Endodermal cell (in vitro differentiated cells): ENCODE measurements at regions not wholly inside any gene's neighbourhood (a gene's known extent, or its start where the extent isn't known, plus 50 kb on each side); places are given as distances from the start of the nearest gene placed in this dataset.
"Not testable (repeated sequence)": the region's sequence is repeated elsewhere in the genome, so short reads cannot be mapped to it uniquely, and the experiment has no call there.

Source experiments
- DNase-seq: peaks from one replicate; pipeline ENCODE4 v3.0.0-alpha.2; 2017
- H3K27ac ChIP-seq: 2 replicates; pipeline ENCODE4 v1.5.1; 2013; ENCODE audit warnings: mild to moderate bottlenecking, low read depth, low read length, moderate library complexity
- H3K27me3 ChIP-seq: 2 replicates; pipeline ENCODE4 v1.6.1; 2013; ENCODE audit warnings: mild to moderate bottlenecking, low read length, moderate library complexity; ENCODE audit not compliant: insufficient read depth, control insufficient read depth, poor library complexity, severe bottlenecking
- H3K36me3 ChIP-seq: 2 replicates; pipeline ENCODE4 v1.7.0; 2013; ENCODE audit warnings: mild to moderate bottlenecking, low read length, moderate library complexity; ENCODE audit not compliant: control insufficient read depth, insufficient read depth
- H3K4me1 ChIP-seq: one replicate; pipeline ENCODE4 v1.7.0; 2013; ENCODE audit warnings: low read length; ENCODE audit not compliant: control insufficient read depth, insufficient read depth
- H3K4me3 ChIP-seq: 2 replicates; pipeline ENCODE4 v1.5.1; 2013; ENCODE audit warnings: mild to moderate bottlenecking, low read length, moderate library complexity
- H3K9ac ChIP-seq: 2 replicates; pipeline ENCODE4 v1.6.1; 2013; ENCODE audit warnings: mild to moderate bottlenecking, low read length, moderate library complexity; ENCODE audit not compliant: poor library complexity, severe bottlenecking; ENCODE audit errors: extremely low read depth
- H3K9me3 ChIP-seq: 2 replicates; pipeline ENCODE4 v1.6.1; 2013; ENCODE audit warnings: mild to moderate bottlenecking, low read length, moderate library complexity; ENCODE audit not compliant: control insufficient read depth
- H3K27ac Mint-ChIP-seq: 2 replicates; pipeline ENCODE4 v1.8.0; 2020; ENCODE audit warnings: mixed read lengths
- H3K27me3 Mint-ChIP-seq: 2 replicates; pipeline ENCODE4 v1.8.0; 2021; ENCODE audit warnings: mild to moderate bottlenecking, mixed read lengths; ENCODE audit not compliant: insufficient read depth
- H3K36me3 Mint-ChIP-seq: 2 replicates; pipeline ENCODE4 v1.8.0; 2020; ENCODE audit warnings: low read depth, mixed read lengths
- H3K4me1 Mint-ChIP-seq: 2 replicates; pipeline ENCODE4 v1.8.0; 2020; ENCODE audit warnings: mixed read lengths
- H3K4me3 Mint-ChIP-seq: 2 replicates; pipeline ENCODE4 v1.8.0; 2020; ENCODE audit warnings: mild to moderate bottlenecking, moderate library complexity, mixed read lengths
- H3K9me3 Mint-ChIP-seq: 2 replicates; pipeline ENCODE4 v1.8.0; 2020; ENCODE audit warnings: mild to moderate bottlenecking, mixed read lengths
- CTCF ChIP-seq: fragments of 200-600 bp; sonication (generic); conservative IDR thresholded peaks from 2 replicates; pipeline ENCODE4 v1.5.0; 2021; ENCODE audit warnings: antibody characterized with exemption, mild to moderate bottlenecking
- WGBS, 2 experiments: methylation state at CpG; one replicate each; pipeline versions ENCODE4 v1.1.5 to v1.1.7; 2013; ENCODE audit warnings: missing lambda C conversion rate in 2 of 2, mixed read lengths in 1 of 2; ENCODE audit not compliant: insufficient coverage in 1 of 2, insufficient read length in 1 of 2; 5-methylcytosine and 5-hydroxymethylcytosine counted together

GRCh38 chr14:106547735-106548434, 1021.5 kb downstream of the TMEM121 start:
- no peak overlapping the region for H3K9ac ChIP-seq
- H3K27me3 ChIP-seq: no peaks in the 10 kb centered on the region
- DNase-seq: no peak
- no peaks in the 10 kb centered on the region for H3K36me3 ChIP-seq
- no peaks in the 10 kb centered on the region for H3K4me1 ChIP-seq
- H3K4me3 ChIP-seq: peak overlapping the region; percentile 28
- no peak for TF ChIP-seq CTCF
- no peak overlapping the region for H3K4me3 Mint-ChIP-seq
- H3K27ac ChIP-seq: no peak overlapping the region
- H3K4me1 Mint-ChIP-seq: no peaks in the 10 kb centered on the region
- 56 to 69% methylated on average over 2 to 3 of the region's 3 CpGs for WGBS, 2 experiments
- no peak overlapping the region for H3K27ac Mint-ChIP-seq
- H3K27me3 Mint-ChIP-seq: no peaks in the 10 kb centered on the region
- peaks cover 79% of the 10 kb centered on the region for H3K9me3 Mint-ChIP-seq
- peaks cover 80% of the 10 kb centered on the region for H3K9me3 ChIP-seq
- no peaks in the 10 kb centered on the region for H3K36me3 Mint-ChIP-seq

GRCh38 chr14:106549064-106549463, 1022.7 kb downstream of the TMEM121 start:
- peaks cover 88% of the 10 kb centered on the region for H3K9me3 ChIP-seq
- no peak overlapping the region for H3K27ac ChIP-seq
- Mint-ChIP-seq H3K36me3 (no peaks in the 10 kb centered on the region), H3K4me3 (no peak overlapping the region), H3K27ac (no peak overlapping the region), H3K27me3 (no peaks in the 10 kb centered on the region), H3K9me3 (peaks cover 81% of the 10 kb centered on the region), H3K4me1 (no peaks in the 10 kb centered on the region)
- H3K4me3 ChIP-seq: no peak overlapping the region
- DNase-seq: no peak
- H3K4me1 ChIP-seq: no peaks in the 10 kb centered on the region
- H3K27me3 ChIP-seq: no peaks in the 10 kb centered on the region
- no peaks in the 10 kb centered on the region for H3K36me3 ChIP-seq
- WGBS, 2 experiments: 100% methylated on average over 1 of the region's 1 CpG; no CpG with 5 or more reads in 1 of the 2 experiments
- no peak for TF ChIP-seq CTCF
- H3K9ac ChIP-seq: no peak overlapping the region

GRCh38 chr14:106551265-106551664, 1024.9 kb downstream of the TMEM121 start:
- no peak overlapping the region for H3K4me3 Mint-ChIP-seq
- Histone ChIP-seq H3K36me3 (no peaks in the 10 kb centered on the region), H3K9me3 (peaks cover 76% of the 10 kb centered on the region), H3K4me3 (no peak overlapping the region), H3K4me1 (no peaks in the 10 kb centered on the region), H3K27ac (no peak overlapping the region), H3K9ac (no peak overlapping the region), H3K27me3 (no peaks in the 10 kb centered on the region)
- no peak overlapping the region for H3K27ac Mint-ChIP-seq
- WGBS, 2 experiments: 36 to 55% methylated on average over 2 of the region's 2 CpGs
- no peaks in the 10 kb centered on the region for H3K36me3 Mint-ChIP-seq
- no peak for TF ChIP-seq CTCF
- DNase-seq: no peak
- peaks cover 74% of the 10 kb centered on the region for H3K9me3 Mint-ChIP-seq
- H3K27me3 Mint-ChIP-seq: no peaks in the 10 kb centered on the region
- no peaks in the 10 kb centered on the region for H3K4me1 Mint-ChIP-seq

- not testable (repeated sequence) for DNase-seq, H3K27ac Mint-ChIP-seq, H3K27ac ChIP-seq, H3K4me3 ChIP-seq, H3K4me1 Mint-ChIP-seq, H3K4me3 Mint-ChIP-seq, H3K27me3 ChIP-seq, H3K9ac ChIP-seq, H3K27me3 Mint-ChIP-seq, H3K36me3 Mint-ChIP-seq, H3K4me1 ChIP-seq, H3K36me3 ChIP-seq
- H3K9me3 Mint-ChIP-seq: peaks cover 78% of the 10 kb centered on the region
- peaks cover 70% of the 10 kb centered on the region for H3K9me3 ChIP-seq
- WGBS, 2 experiments: 91 to 95% methylated on average over 9 of the region's 9 CpGs
Measured at GRCh38 chr14:106556211-106556610, 1029.8 kb downstream of the TMEM121 start.
